GM21576 (cell line): ENCODE measurements at regions not wholly inside any gene's neighbourhood (a gene's known extent, or its start where the extent isn't known, plus 50 kb on each side); places are given as distances from the start of the nearest gene placed in this dataset.
A peak's percentile ranks its signal among the peaks of the same experiment; 100 is the strongest.

Source experiments
- ATAC-seq: cut with Tn5 transposase; IDR thresholded peaks from one replicate; pipeline ENCODE4 v1.9.1; 2021; ENCODE audit warnings: mild to moderate bottlenecking, moderate library complexity; ENCODE audit not compliant: unreplicated experiment

DNA sequence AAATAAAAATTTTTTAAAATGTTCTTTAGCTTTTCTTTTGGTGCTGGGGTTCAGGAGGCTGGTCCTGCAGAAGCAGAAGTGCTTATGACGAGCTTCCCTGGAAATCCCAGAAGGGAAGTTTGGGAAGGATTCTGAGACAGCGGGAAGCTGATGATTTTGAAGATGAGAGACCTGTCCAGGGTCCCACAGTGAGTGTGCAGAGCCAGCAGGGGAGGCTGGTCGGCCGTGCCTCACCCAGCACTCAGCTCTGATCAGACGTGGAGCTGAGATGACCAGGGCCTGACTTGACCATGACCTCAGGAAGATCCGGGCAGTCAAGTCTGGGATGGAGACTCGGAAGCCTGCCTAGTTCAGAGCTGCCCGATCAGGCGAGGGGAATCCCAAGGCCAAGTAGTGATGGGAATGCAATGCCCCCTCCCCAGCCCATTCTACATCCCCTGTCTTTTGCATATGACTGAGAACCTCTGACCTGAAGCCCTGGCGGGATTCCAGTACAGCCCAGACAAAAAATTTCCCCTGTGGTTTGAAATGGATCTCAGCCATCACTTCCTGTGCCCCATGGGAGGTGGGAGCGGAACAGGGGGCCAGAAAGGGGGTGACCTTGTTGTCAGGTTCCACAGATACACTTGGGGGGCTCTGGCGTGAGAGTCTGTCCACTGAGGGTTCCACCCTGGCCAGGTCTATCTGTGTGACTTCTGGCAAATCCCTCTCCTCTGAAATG is 96.8 kb upstream of the RUNX3 start:
- ATAC-seq: no peak

DNA sequence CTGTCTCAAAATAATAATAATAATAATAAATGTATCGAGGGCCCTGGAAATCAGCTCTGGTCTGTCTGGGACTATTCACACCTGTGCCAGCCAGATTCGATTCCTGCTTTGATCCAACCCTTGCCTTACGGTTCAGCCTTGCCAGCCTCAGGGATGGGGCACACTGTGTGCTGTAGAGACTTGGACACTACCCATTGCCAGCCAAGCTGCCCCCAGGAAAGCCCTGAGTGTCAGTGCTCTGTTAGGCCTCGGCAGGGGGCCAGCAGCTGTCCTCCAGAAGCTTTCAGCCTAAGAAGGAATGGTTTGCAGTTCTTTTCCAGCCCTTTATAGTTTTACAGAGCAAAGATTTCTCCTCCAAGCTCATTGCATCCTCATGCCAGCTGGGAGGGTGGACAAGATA is 96.2 kb upstream of the RUNX3 start:
- no peak for ATAC-seq

- ATAC-seq: no peak
These were observed 94.7 kb upstream of the RUNX3 start for GRCh38 chr1:25024615-25025350.

GRCh38 chr1:25023826-25024225 is 93.8 kb upstream of the RUNX3 start:
- ATAC-seq: no peak

- ATAC-seq: no peak
These were observed 93.1 kb upstream of the RUNX3 start for GRCh38 chr1:25023190-25023578.

DNA sequence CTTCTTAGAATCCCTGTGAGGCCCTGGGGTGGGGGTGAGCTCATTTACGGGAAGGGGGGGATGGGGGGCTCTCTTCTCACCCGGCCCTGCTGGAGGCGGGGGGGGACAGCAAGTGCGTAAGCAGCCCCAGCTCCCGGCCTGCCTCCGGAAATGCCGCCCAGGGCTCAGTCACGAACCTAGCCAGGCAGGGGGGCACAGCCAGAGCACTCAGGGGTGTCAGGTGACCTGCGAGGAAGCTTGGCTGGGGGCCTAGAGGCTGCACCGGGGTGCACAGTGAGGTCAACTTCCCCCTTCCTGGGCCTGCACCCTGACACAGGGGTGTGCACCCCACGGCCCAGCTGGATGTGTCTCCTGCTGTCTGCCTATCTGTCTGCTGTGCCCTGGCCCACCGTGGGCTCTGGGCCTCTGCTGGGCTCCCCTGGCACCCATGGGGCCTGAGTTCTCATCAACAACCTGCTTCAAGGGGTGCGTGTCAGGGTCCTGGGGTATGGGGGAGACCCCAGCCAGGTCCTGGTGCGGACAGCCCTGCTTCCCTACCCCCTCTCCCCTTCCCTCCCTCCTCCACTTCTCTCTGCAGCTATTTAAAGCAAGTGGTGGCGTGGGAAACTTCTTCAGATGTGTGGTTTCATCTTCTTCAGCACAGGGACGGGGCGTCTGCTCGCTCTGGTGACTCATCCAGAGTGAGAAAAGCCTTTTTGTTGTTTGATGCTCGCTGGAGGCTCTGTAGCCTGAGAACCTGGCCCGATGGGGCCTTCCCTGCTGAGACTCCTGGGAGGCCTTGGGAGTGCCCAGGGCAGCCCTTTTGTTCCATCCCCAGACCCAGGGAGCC is 92.5 kb upstream of the RUNX3 start:
- ATAC-seq: peak; percentile 69

DNA sequence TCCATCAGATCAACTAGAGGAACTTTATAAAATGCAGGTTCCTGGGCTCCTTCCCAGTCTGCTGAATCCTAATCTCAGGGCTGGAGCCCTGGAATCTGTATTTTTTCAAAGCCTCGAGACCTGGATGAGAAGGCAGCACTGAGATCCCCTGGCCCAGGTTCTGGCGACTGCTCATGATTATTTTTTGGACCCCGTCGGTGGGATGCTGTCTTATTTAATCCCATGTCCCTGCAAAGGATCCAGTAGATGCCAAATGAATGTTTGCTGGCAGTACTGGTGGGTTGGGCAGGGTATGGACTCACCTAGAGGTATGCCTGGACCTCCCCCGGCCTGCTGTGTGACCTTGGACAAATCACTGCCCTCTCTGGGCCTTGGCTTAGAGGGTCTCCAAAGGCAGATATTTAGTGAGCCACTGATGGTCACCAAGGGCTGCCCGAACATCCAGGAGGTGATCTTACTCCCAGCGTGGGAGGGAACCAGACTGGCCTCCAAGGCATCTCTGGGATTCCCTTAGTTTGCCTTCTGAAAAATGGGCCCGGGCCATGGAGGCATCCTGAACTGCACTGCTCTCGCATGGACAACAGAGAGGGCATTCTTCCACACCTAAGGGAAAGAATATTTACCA is 91.6 kb upstream of the RUNX3 start:
- ATAC-seq: peak; percentile 1

- ATAC-seq: no peak
These were observed 90.9 kb upstream of the RUNX3 start for GRCh38 chr1:25020851-25021590.

DNA sequence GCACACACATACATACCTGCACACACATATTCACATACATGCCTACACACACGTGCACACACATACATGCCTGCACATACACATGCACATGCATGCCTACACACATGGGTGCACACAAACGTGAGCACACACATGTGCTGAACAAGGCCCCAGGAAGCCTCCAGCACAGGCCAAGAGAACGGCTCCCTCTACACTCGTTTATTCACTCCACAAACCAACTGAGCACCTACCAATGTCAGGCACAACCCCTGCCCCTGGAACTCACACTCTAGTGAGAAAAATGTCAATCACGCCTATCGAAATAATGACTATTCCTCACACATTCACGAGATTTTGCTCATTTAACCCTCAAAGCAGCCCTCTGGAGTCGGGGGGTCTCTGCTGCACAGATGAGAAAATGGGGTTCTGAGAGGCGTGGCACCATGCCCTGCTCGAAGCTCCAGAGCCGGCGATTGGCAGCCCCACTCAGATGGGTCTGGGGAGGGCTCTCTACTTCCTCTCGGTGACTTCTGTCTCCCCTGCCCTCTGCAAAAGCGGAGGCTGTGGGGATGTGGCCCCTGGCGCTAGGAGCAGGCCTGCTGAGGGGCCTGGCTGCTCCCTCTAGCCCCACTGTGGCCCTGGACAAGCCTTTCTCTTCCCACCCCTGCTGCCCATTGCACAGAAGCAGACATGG is 90.2 kb upstream of the RUNX3 start:
- ATAC-seq: no peak

DNA sequence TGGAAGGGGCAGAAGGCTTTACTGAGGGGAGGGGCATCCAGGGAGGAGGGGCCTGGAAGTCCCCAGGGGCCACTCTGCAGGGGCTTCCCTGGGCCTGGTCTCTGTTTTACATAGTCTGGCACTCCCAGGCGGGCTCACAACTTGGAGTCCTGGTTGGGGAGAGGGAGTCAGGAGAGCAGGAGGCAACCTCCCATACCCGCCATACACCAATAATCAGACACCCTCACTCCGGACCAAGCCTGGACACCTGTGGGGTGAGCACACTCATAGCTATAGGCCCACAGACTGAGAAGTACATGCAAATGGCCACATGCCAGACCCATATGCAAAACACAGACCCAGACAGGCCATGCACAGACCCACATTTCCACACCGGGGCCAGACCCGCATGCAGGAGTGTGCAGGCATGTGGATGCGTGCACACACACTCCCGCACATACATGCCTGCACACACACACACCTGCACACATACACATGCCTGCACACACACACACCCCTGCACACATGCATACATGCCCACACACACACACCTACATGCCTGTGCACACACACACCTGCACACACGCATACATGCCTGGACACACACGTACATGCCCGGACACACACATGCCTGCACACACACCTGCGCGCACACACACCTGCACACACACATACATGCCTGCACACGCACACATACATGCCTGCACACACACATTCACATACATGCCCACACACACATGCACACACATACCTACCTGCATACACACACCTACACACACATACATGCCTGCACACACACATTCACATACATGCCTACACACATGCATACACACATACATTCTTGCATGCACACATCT is 89.5 kb upstream of the RUNX3 start:
- peak; percentile 40 for ATAC-seq

DNA sequence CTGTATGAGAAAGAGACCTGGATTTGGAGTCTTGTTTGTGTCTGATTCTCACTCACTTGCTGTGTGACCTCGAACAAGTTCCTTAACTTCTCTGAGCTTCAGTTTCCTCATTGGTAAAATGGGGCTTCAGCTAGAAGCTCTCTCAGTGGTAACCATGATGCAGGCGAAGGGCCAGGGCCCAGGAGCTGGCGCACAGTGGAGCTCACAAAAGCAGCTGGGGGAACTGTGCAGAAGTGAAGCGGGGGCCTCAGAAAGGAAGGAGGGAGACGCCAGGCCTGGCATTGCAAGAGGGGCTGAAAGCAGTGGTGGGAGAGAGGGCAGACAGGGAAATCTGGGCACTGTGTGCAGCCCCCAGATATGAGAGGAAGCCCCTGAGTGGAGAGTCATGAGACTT is 88.9 kb upstream of the RUNX3 start:
- ATAC-seq: no peak

DNA sequence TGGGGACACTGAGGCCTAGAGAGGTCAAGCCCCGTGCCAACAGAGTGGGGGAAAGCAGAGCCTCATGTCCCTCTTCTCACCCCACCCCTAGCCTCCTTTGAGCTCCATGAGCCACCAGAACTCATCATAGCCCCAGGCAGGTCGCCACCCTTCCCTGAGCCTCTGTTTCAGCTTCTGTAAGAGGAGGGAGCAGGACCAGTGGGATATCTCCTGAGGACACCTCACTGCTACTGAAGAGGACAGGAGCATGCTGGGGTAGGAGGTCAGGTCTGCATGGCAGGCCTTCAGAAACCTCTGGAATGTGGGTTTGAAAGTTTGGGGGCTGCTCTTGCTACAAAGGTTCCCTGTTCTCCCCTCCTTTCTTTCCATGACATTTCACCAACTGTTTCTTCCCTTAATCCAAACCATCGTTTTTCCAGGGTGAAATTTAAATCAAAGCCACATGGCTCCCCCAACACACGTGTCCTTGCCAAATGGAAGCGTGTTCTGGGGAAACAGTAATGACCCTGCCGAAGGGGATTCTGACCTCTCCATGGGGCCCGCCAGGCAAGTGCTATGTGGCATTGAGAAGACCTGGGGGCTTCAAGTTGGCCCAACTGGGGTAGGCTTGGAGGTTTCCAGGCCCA is 88.1 kb upstream of the RUNX3 start:
- no peak for ATAC-seq

DNA sequence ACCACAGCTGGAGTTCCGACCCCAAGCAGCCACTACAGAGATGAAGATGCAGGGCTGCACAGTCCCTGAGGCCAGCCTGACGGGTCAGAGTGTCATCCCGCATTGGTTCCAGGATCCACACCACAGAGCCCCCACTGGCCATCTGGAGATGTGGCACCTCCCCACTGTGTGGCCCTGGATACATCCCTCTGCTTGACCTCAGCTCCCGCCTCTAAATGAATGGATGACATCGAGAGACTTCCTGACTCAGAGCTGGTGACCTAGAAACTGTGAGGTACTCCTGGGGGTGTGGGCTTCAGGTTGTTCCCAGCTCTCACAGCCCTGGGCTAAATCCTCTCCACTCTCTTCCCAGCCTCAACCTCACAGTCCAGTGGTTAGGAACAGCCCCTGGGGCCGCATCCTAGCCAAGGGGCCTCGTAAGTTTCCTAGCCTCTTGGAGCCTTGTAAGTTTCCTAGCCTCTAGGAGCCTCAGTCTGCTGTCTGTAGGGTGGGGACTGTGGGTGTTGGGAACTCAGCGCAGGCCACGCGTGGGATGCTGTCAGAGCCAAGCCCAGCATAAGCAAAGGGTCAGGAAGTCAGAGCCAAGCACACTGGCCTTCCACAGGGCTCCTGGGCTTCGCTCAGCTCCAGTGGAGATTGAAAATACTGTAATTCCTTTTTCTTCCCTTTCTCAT is 87.5 kb upstream of the RUNX3 start:
- ATAC-seq: no peak

- no peak for ATAC-seq
These were observed 83.2 kb upstream of the RUNX3 start for GRCh38 chr1:25012966-25013962.

DNA sequence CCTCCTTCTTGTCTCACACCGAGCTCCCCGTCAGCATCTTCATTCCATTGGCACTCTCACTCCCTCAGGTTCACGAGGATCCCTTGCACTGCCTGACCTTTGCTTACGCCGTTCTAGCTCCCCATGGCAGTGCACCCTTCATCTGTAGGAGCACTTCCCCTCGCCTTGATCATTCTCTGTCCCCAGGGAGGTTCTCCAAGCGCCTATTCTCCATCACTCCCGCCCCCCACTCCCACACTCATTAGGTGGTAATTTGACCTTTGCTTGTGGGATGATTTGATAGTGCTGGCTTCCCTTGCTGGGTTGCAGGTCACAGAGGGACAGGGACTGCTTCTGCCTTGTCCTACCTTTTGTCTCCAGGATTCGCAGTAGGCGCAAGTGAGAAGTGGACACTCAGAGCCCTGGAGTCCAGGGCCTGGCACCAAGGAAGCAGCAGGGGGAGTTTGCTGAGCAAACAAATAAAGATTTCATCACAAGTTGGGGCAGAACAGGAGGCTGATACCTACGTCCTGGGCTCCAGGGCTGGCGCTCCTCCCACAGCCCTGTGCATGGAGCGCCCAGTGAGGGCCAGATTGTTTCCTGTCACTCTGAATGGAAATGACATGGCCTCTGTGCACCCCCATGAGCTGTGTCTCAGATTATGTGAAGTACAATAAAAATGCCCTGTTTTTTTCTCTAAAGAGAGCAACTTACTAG is 82.0 kb upstream of the RUNX3 start:
- ATAC-seq: no peak

DNA sequence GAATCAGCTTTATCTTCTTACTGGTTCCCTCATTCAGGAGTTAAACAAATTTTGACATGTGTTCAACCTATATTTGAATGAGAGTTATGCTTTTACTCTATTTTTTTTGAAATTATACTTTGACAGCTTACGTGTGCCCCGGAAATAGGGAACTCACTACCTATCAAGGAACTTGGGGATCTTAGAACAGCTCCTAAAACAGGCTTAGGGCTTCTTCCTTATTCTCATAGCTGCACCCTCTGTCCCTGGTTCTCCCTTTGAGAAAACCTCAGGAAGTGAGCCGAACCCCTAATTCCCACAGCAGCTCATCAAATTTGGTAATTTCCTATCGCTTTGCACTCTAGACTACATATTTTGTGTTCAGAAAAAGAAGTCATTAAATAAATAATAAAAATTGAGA is 81.2 kb upstream of the RUNX3 start:
- ATAC-seq: no peak
